T-helper 17 cell (primary cell): ENCODE measurements at regions not wholly inside any gene's neighbourhood (a gene's known extent, or its start where the extent isn't known, plus 50 kb on each side); places are given as distances from the start of the nearest gene placed in this dataset.

Experiments used
- ATAC-seq: fragments of 150-1000 bp; cut with Tn5 transposase; 2 replicates; pipeline ENCODE4 v1.10.0; 2021; ENCODE audit warnings: mild to moderate bottlenecking, moderate library complexity
- DNase-seq, 3 donors: peaks; one replicate each; pipeline versions ENCODE4 v3.0.0 to v3.0.0-alpha.2; 2020 to 2021
- H3K9me3 ChIP-seq: one replicate; pipeline ENCODE4 v1.7.0; 2013; ENCODE audit warnings: low read length, mild to moderate bottlenecking; ENCODE audit not compliant: control insufficient read depth, poor library complexity, severe bottlenecking
- H3K27ac Mint-ChIP-seq: one replicate; pipeline ENCODE4 v1.8.0; 2022; ENCODE audit warnings: mild to moderate bottlenecking, moderate library complexity, mixed read lengths
- H3K27me3 Mint-ChIP-seq: one replicate; pipeline ENCODE4 v1.8.0; 2022; ENCODE audit warnings: mixed read lengths
- H3K36me3 Mint-ChIP-seq: one replicate; pipeline ENCODE4 v1.8.0; 2022; ENCODE audit warnings: low read depth, mixed read lengths
- H3K4me1 Mint-ChIP-seq: one replicate; pipeline ENCODE4 v1.8.0; 2022; ENCODE audit warnings: mild to moderate bottlenecking, mixed read lengths
- H3K4me3 Mint-ChIP-seq: one replicate; pipeline ENCODE4 v1.8.0; 2022; ENCODE audit warnings: mild to moderate bottlenecking, moderate library complexity, mixed read lengths

DNA sequence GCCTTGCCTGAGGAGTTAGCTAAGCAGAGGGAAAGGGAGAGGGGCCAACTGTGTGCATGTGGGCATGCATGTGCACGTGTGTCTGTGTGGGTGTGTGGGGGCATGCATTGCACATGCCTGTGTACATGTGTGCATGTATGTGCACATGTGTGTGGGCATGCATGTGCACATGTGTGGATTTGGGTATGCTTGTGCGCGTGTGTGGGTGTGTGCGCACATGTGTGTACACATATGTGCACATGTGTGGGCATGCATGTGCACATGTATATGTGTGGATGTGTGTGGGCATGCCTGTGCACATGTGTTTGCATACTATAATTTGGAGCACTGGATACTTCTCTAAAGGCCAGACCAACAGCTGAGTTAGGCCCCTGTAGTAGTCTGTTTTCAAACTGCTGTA, 350.0 kb downstream of the PRDM2 start:
- H3K4me1 Mint-ChIP-seq = no peaks in the 10 kb centered on the region
- ATAC-seq (no peak), DNase-seq (no peak)
- H3K9me3 ChIP-seq = no peaks in the 10 kb centered on the region
- H3K36me3 Mint-ChIP-seq = no peaks in the 10 kb centered on the region
- no peak overlapping the region for H3K27ac Mint-ChIP-seq
- H3K27me3 Mint-ChIP-seq = no peaks in the 10 kb centered on the region
- H3K4me3 Mint-ChIP-seq = no peak overlapping the region

- Mint-ChIP-seq H3K27me3 (no peaks in the 10 kb centered on the region), H3K27ac (no peak overlapping the region), H3K36me3 (no peaks in the 10 kb centered on the region), H3K4me3 (no peak overlapping the region), H3K4me1 (no peaks in the 10 kb centered on the region)
- ATAC-seq (no peak), DNase-seq (no peak)
- no peaks in the 10 kb centered on the region for H3K9me3 ChIP-seq
These were observed 355.6 kb downstream of the PRDM2 start for GRCh38 chr1:14055442-14056223.

GRCh38 chr1:14057640-14058039, 357.7 kb downstream of the PRDM2 start:
- no peak for ATAC-seq
- H3K36me3 Mint-ChIP-seq = no peaks in the 10 kb centered on the region

DNA sequence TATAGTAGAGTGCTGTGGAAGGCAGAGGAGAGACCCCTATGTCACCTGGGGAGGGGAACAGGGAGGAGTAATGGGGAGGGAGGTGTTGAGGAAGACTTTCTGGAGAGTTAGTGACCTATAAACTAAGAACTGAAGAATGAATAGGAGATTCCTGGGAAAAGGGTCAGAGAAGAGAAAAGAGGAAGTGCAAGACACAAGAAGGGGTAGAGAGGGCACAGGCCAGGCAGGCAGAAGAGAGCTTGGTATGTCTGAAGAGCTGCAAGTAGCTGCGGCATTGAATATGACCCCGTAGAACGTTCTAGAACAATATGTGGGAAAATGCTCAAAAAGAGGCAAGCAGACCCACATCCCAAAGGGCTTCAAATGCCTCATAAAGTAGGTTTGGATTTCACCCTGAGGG, 361.2 kb downstream of the PRDM2 start:
- peaks cover 6% of the 10 kb centered on the region for H3K27me3 Mint-ChIP-seq
- no peak overlapping the region for H3K4me3 Mint-ChIP-seq
- no peaks in the 10 kb centered on the region for H3K4me1 Mint-ChIP-seq
- no peak for ATAC-seq
- DNase-seq = no peak
- H3K9me3 ChIP-seq = no peaks in the 10 kb centered on the region
- no peak overlapping the region for H3K27ac Mint-ChIP-seq
- H3K36me3 Mint-ChIP-seq = no peaks in the 10 kb centered on the region

More at GRCh38 chr1:14057640-14058039, 357.7 kb downstream of the PRDM2 start:
- H3K27me3 Mint-ChIP-seq = peaks cover 6% of the 10 kb centered on the region
- no peaks in the 10 kb centered on the region for H3K4me1 Mint-ChIP-seq
- H3K9me3 ChIP-seq = no peaks in the 10 kb centered on the region
- no peak overlapping the region for H3K4me3 Mint-ChIP-seq
- no peak for DNase-seq
- H3K27ac Mint-ChIP-seq = no peak overlapping the region

- H3K27me3 Mint-ChIP-seq = peaks cover 6% of the 10 kb centered on the region
- DNase-seq (no peak), ATAC-seq (no peak)
- no peaks in the 10 kb centered on the region for H3K36me3 Mint-ChIP-seq
- H3K9me3 ChIP-seq = no peaks in the 10 kb centered on the region
- H3K27ac Mint-ChIP-seq = no peak overlapping the region
- H3K4me1 Mint-ChIP-seq = no peaks in the 10 kb centered on the region
- H3K4me3 Mint-ChIP-seq = no peak overlapping the region
These were observed 361.7 kb downstream of the PRDM2 start for GRCh38 chr1:14061722-14062121.

- Mint-ChIP-seq H3K36me3 (no peaks in the 10 kb centered on the region), H3K4me3 (no peak overlapping the region), H3K27me3 (peaks cover 6% of the 10 kb centered on the region), H3K4me1 (no peaks in the 10 kb centered on the region), H3K27ac (no peak overlapping the region)
- DNase-seq (no peak), ATAC-seq (no peak)
- no peaks in the 10 kb centered on the region for H3K9me3 ChIP-seq
These were observed 362.7 kb downstream of the PRDM2 start for GRCh38 chr1:14062669-14063068.

DNA sequence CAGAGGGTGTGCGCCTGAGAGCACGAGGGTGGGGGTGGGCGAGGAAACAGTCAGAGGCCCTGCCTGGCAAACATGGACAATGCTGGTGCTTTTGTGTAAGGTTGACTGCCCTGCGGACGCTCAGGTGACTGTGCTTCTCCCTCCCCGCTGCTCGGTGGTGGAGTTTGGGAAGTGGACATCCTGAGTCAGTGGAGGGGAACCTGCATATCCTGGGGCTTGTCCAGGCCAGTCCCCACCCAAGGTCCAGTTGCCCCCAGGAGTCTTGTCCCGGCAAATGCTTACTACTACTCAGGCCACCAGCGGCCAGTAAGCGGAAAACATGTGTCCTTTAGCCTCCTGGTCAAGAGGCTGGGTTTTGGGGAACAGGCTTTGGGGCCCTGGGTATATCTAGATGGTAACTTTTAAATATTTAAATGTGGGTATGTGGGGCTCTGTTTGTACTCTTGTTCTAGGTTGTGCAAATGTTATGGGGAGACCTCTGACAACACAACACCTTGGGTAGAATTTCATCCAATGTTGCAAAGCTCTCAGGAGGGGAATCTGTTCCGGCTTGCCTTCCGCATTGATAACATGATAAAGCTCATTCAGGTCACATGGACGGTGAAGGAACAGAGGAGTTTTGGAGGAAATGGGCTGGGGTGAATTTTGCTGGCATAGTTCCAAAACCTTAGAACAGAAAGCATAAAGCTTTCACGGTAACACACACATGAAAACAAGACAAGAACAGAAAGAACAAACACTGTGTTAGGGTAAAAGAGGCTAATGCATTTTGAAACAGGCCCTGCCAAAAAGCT, 364.9 kb downstream of the PRDM2 start:
- no peaks in the 10 kb centered on the region for H3K4me1 Mint-ChIP-seq
- no peaks in the 10 kb centered on the region for H3K9me3 ChIP-seq
- ATAC-seq (no peak), DNase-seq (no peak)
- H3K36me3 Mint-ChIP-seq = no peaks in the 10 kb centered on the region
- H3K4me3 Mint-ChIP-seq = no peak overlapping the region
- H3K27ac Mint-ChIP-seq = no peak overlapping the region
- peaks cover 6% of the 10 kb centered on the region for H3K27me3 Mint-ChIP-seq

DNA sequence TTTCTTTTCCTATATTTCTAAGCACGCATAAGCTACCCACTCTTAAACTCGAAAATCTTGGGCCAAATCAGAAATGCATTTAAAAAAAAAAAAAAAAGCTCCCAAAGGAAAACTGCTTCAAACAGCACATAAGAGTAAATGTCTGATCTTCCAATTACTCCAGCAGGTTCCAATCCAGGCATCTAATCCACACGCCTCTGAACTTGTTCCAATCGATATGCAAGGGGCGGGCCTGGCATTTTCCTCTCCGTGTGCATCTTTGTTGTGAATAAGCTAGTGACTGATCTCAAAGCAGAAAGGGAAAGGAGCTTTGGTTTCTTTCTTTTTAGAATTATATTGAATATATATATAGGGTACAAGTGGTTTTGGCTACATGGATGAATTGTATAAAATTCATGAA, 365.5 kb downstream of the PRDM2 start:
- no peak for DNase-seq
- no peak for ATAC-seq

DNA sequence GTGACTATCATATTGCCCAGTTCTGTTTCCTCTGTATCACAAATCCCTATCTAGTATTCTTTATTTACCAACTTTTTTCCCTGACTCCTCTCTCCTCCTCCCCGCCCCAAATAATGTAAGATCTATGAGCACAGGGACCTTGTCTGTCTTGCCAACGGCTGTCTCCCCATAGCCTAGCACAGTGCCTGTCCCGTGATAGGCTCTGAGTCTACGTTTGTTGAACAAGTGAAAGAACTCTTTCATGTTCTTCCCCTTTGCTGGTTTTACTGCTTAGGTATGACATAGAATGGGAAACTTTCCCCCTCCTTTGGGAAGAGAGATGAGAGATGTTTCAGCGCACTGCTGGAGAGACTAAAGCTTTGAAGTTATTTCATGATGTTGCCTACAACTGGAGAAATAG, 367.0 kb downstream of the PRDM2 start:
- Mint-ChIP-seq H3K27me3 (no peaks in the 10 kb centered on the region), H3K4me1 (no peaks in the 10 kb centered on the region), H3K36me3 (no peaks in the 10 kb centered on the region), H3K27ac (no peak overlapping the region), H3K4me3 (no peak overlapping the region)
- H3K9me3 ChIP-seq = no peaks in the 10 kb centered on the region
- DNase-seq (no peak), ATAC-seq (no peak)

More for the DNA sequence above, 365.5 kb downstream of the PRDM2 start:
- H3K4me1 Mint-ChIP-seq = no peaks in the 10 kb centered on the region
- peaks cover 6% of the 10 kb centered on the region for H3K27me3 Mint-ChIP-seq
- H3K9me3 ChIP-seq = no peaks in the 10 kb centered on the region
- no peak overlapping the region for H3K4me3 Mint-ChIP-seq
- H3K27ac Mint-ChIP-seq = no peak overlapping the region
- H3K36me3 Mint-ChIP-seq = no peaks in the 10 kb centered on the region

DNA sequence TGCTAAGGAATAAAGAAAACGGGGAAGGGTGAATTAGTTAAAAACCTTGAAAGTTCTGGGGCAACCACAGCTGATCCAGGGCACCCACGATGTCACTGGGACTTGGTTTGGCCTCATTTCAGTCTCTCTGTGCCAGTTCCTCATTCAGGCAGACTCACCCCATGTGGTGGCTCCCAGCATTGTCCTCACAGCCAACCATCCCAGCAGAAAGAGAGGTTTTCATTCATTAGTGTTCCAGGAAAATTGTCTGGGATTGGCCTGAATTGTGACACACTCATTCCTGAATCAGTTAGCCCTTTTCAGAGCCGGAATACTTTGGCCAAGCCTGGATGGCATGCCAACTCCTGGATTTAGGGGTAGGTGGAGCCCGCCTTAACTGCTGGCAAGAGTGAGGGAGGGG, 367.7 kb downstream of the PRDM2 start:
- Mint-ChIP-seq H3K27me3 (no peaks in the 10 kb centered on the region), H3K4me3 (no peak overlapping the region), H3K36me3 (no peaks in the 10 kb centered on the region), H3K4me1 (no peaks in the 10 kb centered on the region), H3K27ac (no peak overlapping the region)
- H3K9me3 ChIP-seq = no peaks in the 10 kb centered on the region
- DNase-seq (no peak), ATAC-seq (no peak)

- Mint-ChIP-seq H3K27ac (no peak overlapping the region), H3K4me3 (no peak overlapping the region), H3K36me3 (no peaks in the 10 kb centered on the region), H3K4me1 (no peaks in the 10 kb centered on the region), H3K27me3 (no peaks in the 10 kb centered on the region)
- no peaks in the 10 kb centered on the region for H3K9me3 ChIP-seq
- ATAC-seq (no peak), DNase-seq (no peak)
These were observed 371.6 kb downstream of the PRDM2 start for GRCh38 chr1:14071581-14071980.

DNA sequence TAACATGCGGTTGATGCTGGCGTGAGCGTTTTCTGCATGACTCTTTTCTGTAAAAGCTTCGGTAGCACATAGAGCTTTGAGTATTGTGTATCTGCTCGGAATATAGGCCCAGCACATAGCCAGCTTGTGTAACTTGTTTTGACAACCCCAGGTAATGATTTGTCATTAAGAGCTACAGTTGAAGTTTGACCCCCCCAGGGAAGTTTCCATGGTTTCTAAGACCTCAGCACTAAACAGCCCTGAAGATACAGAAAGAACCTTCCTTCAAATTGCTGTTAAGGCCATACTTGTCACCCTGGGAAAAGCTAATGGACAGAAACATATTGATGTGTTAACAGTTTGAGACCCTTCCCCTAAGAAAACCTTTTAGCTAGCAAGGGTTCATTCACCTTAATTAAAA, 380.7 kb downstream of the PRDM2 start:
- Mint-ChIP-seq H3K4me1 (no peaks in the 10 kb centered on the region), H3K27me3 (peaks cover 15% of the 10 kb centered on the region), H3K36me3 (no peaks in the 10 kb centered on the region), H3K4me3 (no peak overlapping the region), H3K27ac (no peak overlapping the region)
- no peaks in the 10 kb centered on the region for H3K9me3 ChIP-seq
- no peak for DNase-seq
- no peak for ATAC-seq

GRCh38 chr1:14082331-14082730, 382.3 kb downstream of the PRDM2 start:
- H3K27ac Mint-ChIP-seq = no peak overlapping the region
- H3K36me3 Mint-ChIP-seq = no peaks in the 10 kb centered on the region
- no peaks in the 10 kb centered on the region for H3K4me1 Mint-ChIP-seq
- DNase-seq (no peak), ATAC-seq (no peak)
- peaks cover 8% of the 10 kb centered on the region for H3K27me3 Mint-ChIP-seq
- H3K4me3 Mint-ChIP-seq = no peak overlapping the region
- no peaks in the 10 kb centered on the region for H3K9me3 ChIP-seq

GRCh38 chr1:14083277-14083676, 383.3 kb downstream of the PRDM2 start:
- H3K27me3 Mint-ChIP-seq = peaks cover 5% of the 10 kb centered on the region
- DNase-seq (no peak), ATAC-seq (no peak)
- no peaks in the 10 kb centered on the region for H3K36me3 Mint-ChIP-seq
- no peaks in the 10 kb centered on the region for H3K9me3 ChIP-seq
- no peak overlapping the region for H3K27ac Mint-ChIP-seq
- H3K4me3 Mint-ChIP-seq = no peak overlapping the region
- no peaks in the 10 kb centered on the region for H3K4me1 Mint-ChIP-seq
